Activated naive CD4-positive, alpha-beta T cell treated with anti-CD3 and anti-CD28 coated beads for 36 hours (primary cell): ENCODE measurements at regions not wholly inside any gene's neighbourhood (a gene's known extent, or its start where the extent isn't known, plus 50 kb on each side); places are given as distances from the start of the nearest gene placed in this dataset.

Source experiments
- CTCF ChIA-PET: fragments of 350-600 bp; sonication (Branson Sonifier 250); formaldehyde crosslinking; loops from one replicate; lab custom pipeline; 2021; ENCODE audit warnings: antibody characterized with exemption; lab: Charles Lee
- DNase-seq: peaks from one replicate; pipeline ENCODE4 v3.0.0-alpha.2; 2020
- H3K27ac Mint-ChIP-seq: one replicate; pipeline ENCODE4 v1.8.0; 2021; ENCODE audit warnings: mild to moderate bottlenecking, mixed read lengths
- H3K27me3 Mint-ChIP-seq: one replicate; pipeline ENCODE4 v1.8.0; 2021; ENCODE audit warnings: low read depth, mixed read lengths
- H3K36me3 Mint-ChIP-seq: one replicate; pipeline ENCODE4 v1.8.0; 2021; ENCODE audit warnings: low read depth, mixed read lengths
- H3K4me1 Mint-ChIP-seq: one replicate; pipeline ENCODE4 v1.8.0; 2021; ENCODE audit warnings: low read depth, mixed read lengths
- H3K4me3 Mint-ChIP-seq: one replicate; pipeline ENCODE4 v1.8.0; 2021; ENCODE audit warnings: mild to moderate bottlenecking, moderate library complexity, mixed read lengths
- H3K9me3 Mint-ChIP-seq: one replicate; pipeline ENCODE4 v1.8.0; 2021; ENCODE audit warnings: mixed read lengths
- intact Hi-C: fragments of 100-400 bp; cut with micrococcal nuclease; formaldehyde crosslinking; loops from one replicate; pipeline ENCODE4 v1.15.1; 2023

DNA sequence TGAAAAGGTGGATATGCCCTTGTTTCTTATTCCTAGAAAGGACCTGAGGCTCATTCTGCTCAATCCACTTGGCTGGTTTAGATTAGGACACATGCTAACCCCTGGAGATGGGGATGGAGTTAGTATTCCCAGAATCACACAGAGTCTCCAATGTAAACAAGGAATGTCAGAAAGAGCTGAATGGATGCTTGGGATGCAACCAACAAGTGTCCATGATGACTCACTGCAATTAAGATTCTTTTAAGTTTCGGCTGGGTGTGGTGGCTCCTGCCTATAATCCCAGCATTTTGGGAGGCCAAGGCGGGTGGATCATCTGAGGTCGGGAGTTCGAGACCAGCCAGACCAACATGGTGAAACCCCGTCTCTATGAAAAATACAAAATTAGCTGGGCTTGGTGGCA lies 315.5 kb upstream of the AZI2 start:
- Mint-ChIP-seq H3K36me3 (no peaks in the 10 kb centered on the region), H3K4me3 (no peak overlapping the region), H3K27ac (no peak overlapping the region), H3K9me3 (peaks cover 1% of the 10 kb centered on the region), H3K27me3 (peaks cover 3% of the 10 kb centered on the region), H3K4me1 (peaks cover 3% of the 10 kb centered on the region)
- DNase-seq, result no peak
- intact Hi-C loops, result no loop called here
- CTCF ChIA-PET, result no interaction called here

- no peak overlapping the region for H3K4me3 Mint-ChIP-seq
- no peak overlapping the region for H3K27ac Mint-ChIP-seq
- H3K9me3 Mint-ChIP-seq, result no peaks in the 10 kb centered on the region
- intact Hi-C loops, result loop anchor here (2.0 to 5.0 kb wide), 2 partner anchors 191 to 1529 kb away; no protein-coding TSS in a partner anchor
- CTCF ChIA-PET, result interaction anchor here (0.6 to 2.1 kb wide), 12 partner anchors 9 to 360 kb away, joined by 3 to 8 read pairs (median 4); no protein-coding TSS in a partner anchor
- peaks cover 6% of the 10 kb centered on the region for H3K27me3 Mint-ChIP-seq
- DNase-seq, result peak; percentile 69
- no peaks in the 10 kb centered on the region for H3K36me3 Mint-ChIP-seq
- peaks cover 3% of the 10 kb centered on the region for H3K4me1 Mint-ChIP-seq
These were observed 319.3 kb upstream of the AZI2 start for GRCh38 chr3:28667646-28668621.

DNA sequence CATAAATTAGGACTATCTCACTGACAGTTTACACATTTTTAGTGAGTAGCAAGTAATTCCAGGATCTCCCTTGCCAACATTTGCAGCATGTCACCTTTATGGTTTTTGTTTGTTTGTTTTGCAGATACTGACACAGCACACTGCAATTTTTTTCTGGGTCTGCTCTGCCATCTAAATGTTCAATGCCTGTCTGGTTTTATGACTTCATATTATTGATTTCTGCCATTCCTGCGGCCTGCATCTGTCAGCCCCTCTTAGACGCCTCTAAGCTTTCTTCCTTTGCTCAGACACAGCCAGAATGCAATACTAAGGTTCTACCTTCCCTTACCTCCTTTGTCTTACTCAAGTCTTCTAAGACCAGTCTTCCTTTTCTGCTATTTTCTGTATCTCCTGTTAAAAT lies 321.2 kb upstream of the AZI2 start:
- Mint-ChIP-seq H3K4me3 (no peak overlapping the region), H3K4me1 (peaks cover 3% of the 10 kb centered on the region), H3K27me3 (peaks cover 10% of the 10 kb centered on the region), H3K27ac (no peak overlapping the region), H3K36me3 (no peaks in the 10 kb centered on the region), H3K9me3 (peaks cover 2% of the 10 kb centered on the region)
- CTCF ChIA-PET, result no interaction called here
- intact Hi-C loops, result loop anchor here (5.0 kb wide), 1 partner anchor 1527 kb away; no protein-coding TSS in a partner anchor
- no peak for DNase-seq

- H3K27me3 Mint-ChIP-seq, result peaks cover 10% of the 10 kb centered on the region
- H3K27ac Mint-ChIP-seq, result no peak overlapping the region
- CTCF ChIA-PET, result no interaction called here
- no peaks in the 10 kb centered on the region for H3K36me3 Mint-ChIP-seq
- no peak overlapping the region for H3K4me3 Mint-ChIP-seq
- peaks cover 3% of the 10 kb centered on the region for H3K4me1 Mint-ChIP-seq
- H3K9me3 Mint-ChIP-seq, result peaks cover 4% of the 10 kb centered on the region
- intact Hi-C loops, result no loop called here
- no peak for DNase-seq
These were observed 323.8 kb upstream of the AZI2 start for GRCh38 chr3:28672406-28672805.

DNA sequence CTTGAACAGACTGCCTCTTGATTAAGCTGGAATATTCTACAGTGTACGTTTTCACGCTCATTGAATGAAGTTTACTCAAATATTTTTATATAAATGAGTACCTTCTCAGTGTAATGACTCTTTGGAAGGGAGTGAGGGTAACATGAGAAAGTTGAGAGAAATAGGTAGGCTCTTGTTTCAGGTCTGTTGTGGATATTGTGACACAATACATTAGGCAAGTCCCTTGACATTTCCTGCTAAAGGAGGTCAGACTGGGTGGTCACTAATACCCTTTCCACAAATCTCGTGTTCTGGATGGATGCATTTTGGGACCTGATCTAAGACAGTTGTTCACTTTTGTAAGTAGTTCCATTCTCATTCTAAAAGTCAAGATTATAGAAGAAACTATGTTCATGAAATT lies 324.8 kb upstream of the AZI2 start:
- Mint-ChIP-seq H3K36me3 (no peaks in the 10 kb centered on the region), H3K9me3 (peaks cover 4% of the 10 kb centered on the region), H3K4me1 (no peaks in the 10 kb centered on the region), H3K27ac (no peak overlapping the region), H3K27me3 (peaks cover 10% of the 10 kb centered on the region), H3K4me3 (no peak overlapping the region)
- intact Hi-C loops, result no loop called here
- CTCF ChIA-PET, result no interaction called here
- DNase-seq, result no peak

DNA sequence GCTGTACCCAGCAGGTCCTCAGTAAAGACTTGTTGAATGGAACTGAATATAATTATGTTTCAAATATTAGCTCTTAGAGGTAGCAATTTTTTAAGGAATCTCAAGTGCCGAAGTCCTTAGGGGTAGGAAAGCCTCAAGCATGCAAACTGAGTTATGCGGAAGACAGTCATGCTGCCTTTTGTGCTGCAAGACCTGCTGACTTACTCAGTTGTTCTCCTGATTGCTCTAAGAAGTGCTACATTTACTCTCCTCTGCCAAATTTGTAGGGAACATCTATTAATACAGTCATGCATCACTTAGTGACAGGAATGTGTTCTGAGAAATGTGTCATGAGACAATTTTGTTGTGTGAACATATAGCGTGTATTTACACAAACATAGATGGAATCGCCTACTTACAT lies 325.6 kb upstream of the AZI2 start:
- peaks cover 4% of the 10 kb centered on the region for H3K9me3 Mint-ChIP-seq
- peaks cover 7% of the 10 kb centered on the region for H3K27me3 Mint-ChIP-seq
- no peaks in the 10 kb centered on the region for H3K4me1 Mint-ChIP-seq
- no peak for DNase-seq
- H3K36me3 Mint-ChIP-seq, result no peaks in the 10 kb centered on the region
- H3K27ac Mint-ChIP-seq, result no peak overlapping the region
- CTCF ChIA-PET, result no interaction called here
- H3K4me3 Mint-ChIP-seq, result no peak overlapping the region
- intact Hi-C loops, result no loop called here

GRCh38 chr3:28677581-28677980 lies 329.0 kb upstream of the AZI2 start:
- Mint-ChIP-seq H3K27ac (no peak overlapping the region), H3K9me3 (peaks cover 4% of the 10 kb centered on the region), H3K36me3 (no peaks in the 10 kb centered on the region), H3K27me3 (peaks cover 7% of the 10 kb centered on the region), H3K4me3 (no peak overlapping the region), H3K4me1 (no peaks in the 10 kb centered on the region)
- CTCF ChIA-PET, result no interaction called here
- intact Hi-C loops, result no loop called here
- no peak for DNase-seq

DNA sequence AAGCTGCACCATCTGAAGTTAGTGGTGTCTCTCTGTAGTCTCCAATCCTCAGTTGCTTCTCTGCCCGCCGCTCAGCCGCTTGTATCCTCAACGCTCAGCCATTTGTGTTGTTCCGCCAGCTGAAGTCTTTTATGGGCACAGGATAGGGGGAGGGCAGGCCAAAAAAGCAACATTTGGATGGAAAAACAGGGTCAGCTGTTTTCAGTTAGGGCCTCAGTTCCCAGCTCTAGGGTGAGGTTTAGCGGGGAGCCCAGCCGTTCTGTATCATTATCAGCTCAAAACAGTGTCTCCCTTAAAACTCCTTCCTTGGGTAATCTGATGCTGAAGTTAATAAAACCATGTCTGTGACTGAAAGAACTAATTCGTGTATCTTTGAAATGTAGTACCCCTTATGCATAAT lies 329.5 kb upstream of the AZI2 start:
- no peaks in the 10 kb centered on the region for H3K36me3 Mint-ChIP-seq
- intact Hi-C loops, result no loop called here
- CTCF ChIA-PET, result no interaction called here
- no peak for DNase-seq
- H3K4me3 Mint-ChIP-seq, result no peak overlapping the region
- H3K4me1 Mint-ChIP-seq, result no peaks in the 10 kb centered on the region
- H3K27me3 Mint-ChIP-seq, result peaks cover 7% of the 10 kb centered on the region
- no peak overlapping the region for H3K27ac Mint-ChIP-seq
- peaks cover 4% of the 10 kb centered on the region for H3K9me3 Mint-ChIP-seq

DNA sequence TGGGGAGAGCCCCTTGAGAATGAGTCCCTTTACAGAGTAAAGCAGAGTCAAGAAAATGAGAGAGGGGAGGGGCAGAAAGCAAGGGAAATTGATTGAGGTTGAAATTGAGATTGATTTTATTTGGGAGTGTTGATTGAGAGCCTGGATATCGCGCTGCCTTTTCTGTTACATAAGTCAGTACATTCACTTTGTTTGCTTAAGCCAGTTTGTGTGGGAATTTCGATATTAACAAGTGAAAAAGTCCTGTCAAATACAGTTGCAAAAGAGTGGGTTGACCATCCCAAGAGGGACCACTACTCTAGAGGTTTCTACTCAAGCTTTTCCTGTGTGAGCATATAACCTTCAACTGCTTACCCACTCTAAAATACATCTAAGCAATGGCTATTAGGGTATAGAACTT lies 331.4 kb upstream of the AZI2 start:
- intact Hi-C loops, result no loop called here

DNA sequence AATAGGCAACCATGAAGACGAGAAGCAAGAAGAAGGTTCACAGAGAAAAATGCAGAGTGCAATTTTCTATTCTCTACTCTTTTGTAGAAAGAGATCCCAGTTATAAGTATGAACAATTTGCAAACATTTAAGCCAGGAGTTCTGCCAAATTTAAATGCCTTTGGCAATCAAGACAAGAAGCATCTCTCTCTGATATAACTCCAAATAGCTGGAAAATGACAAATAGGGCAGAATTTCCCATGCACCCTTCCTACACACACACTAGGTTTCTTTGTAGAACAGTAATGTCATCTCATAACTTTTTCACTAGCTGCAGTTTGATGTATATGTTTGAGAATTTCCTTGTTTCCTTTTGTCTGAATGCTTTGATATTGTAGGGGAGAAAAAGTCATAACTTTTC lies 333.5 kb upstream of the AZI2 start:
- H3K4me3 Mint-ChIP-seq, result no peak overlapping the region
- H3K36me3 Mint-ChIP-seq, result no peaks in the 10 kb centered on the region
- no peak overlapping the region for H3K27ac Mint-ChIP-seq
- intact Hi-C loops, result no loop called here
- no peak for DNase-seq
- CTCF ChIA-PET, result no interaction called here
- peaks cover 7% of the 10 kb centered on the region for H3K27me3 Mint-ChIP-seq
- H3K9me3 Mint-ChIP-seq, result no peaks in the 10 kb centered on the region
- H3K4me1 Mint-ChIP-seq, result no peaks in the 10 kb centered on the region

More for the DNA sequence above, 331.4 kb upstream of the AZI2 start:
- H3K4me1 Mint-ChIP-seq, result no peaks in the 10 kb centered on the region
- H3K27me3 Mint-ChIP-seq, result peaks cover 7% of the 10 kb centered on the region
- DNase-seq, result no peak
- peaks cover 2% of the 10 kb centered on the region for H3K9me3 Mint-ChIP-seq
- H3K36me3 Mint-ChIP-seq, result no peaks in the 10 kb centered on the region
- H3K27ac Mint-ChIP-seq, result no peak overlapping the region
- CTCF ChIA-PET, result no interaction called here
- no peak overlapping the region for H3K4me3 Mint-ChIP-seq

- CTCF ChIA-PET, result interaction anchor here (0.7 kb wide), 1 partner anchor 176 kb away, joined by 3 read pairs; no protein-coding TSS in a partner anchor
- H3K27me3 Mint-ChIP-seq, result no peaks in the 10 kb centered on the region
- no peak for DNase-seq
- H3K4me3 Mint-ChIP-seq, result no peak overlapping the region
- no peaks in the 10 kb centered on the region for H3K36me3 Mint-ChIP-seq
- H3K27ac Mint-ChIP-seq, result no peak overlapping the region
- H3K9me3 Mint-ChIP-seq, result no peaks in the 10 kb centered on the region
- H3K4me1 Mint-ChIP-seq, result no peaks in the 10 kb centered on the region
- intact Hi-C loops, result no loop called here
These were observed 341.6 kb upstream of the AZI2 start for GRCh38 chr3:28690176-28690575.

- Mint-ChIP-seq H3K4me3 (no peak overlapping the region), H3K9me3 (no peaks in the 10 kb centered on the region), H3K27ac (no peak overlapping the region), H3K4me1 (no peaks in the 10 kb centered on the region), H3K36me3 (no peaks in the 10 kb centered on the region), H3K27me3 (no peaks in the 10 kb centered on the region)
- intact Hi-C loops, result no loop called here
- CTCF ChIA-PET, result no interaction called here
- no peak for DNase-seq
These were observed 350.1 kb upstream of the AZI2 start for GRCh38 chr3:28698706-28699105.

DNA sequence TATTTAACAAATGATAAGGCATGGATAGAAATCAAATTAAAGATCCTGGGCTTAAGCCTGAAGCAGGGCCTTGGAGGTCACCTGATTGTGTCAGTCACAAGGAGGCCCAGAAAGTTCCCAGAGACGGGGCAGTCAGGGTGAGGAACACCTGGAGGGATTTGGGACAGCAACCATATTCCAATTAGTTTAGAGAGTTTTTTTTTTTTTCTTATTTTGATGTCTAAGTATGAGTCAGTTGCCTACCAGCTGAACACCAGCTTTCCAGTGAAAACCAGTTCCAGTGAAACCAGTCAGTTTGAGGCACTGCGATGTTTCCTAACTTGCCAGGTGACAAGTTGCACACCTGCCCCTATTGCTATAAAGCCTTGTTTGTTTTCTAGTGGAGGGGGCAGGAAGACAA lies 350.7 kb upstream of the AZI2 start:
- DNase-seq, result no peak
- intact Hi-C loops, result no loop called here
- Mint-ChIP-seq H3K9me3 (no peaks in the 10 kb centered on the region), H3K27ac (no peak overlapping the region), H3K4me3 (no peak overlapping the region), H3K4me1 (no peaks in the 10 kb centered on the region), H3K36me3 (no peaks in the 10 kb centered on the region), H3K27me3 (no peaks in the 10 kb centered on the region)
- CTCF ChIA-PET, result no interaction called here
